ENCODE measurements at regions not wholly inside any gene's neighbourhood (a gene's known extent, or its start where the extent isn't known, plus 50 kb on each side); places are given as distances from the start of the nearest gene placed in this dataset.

DNA sequence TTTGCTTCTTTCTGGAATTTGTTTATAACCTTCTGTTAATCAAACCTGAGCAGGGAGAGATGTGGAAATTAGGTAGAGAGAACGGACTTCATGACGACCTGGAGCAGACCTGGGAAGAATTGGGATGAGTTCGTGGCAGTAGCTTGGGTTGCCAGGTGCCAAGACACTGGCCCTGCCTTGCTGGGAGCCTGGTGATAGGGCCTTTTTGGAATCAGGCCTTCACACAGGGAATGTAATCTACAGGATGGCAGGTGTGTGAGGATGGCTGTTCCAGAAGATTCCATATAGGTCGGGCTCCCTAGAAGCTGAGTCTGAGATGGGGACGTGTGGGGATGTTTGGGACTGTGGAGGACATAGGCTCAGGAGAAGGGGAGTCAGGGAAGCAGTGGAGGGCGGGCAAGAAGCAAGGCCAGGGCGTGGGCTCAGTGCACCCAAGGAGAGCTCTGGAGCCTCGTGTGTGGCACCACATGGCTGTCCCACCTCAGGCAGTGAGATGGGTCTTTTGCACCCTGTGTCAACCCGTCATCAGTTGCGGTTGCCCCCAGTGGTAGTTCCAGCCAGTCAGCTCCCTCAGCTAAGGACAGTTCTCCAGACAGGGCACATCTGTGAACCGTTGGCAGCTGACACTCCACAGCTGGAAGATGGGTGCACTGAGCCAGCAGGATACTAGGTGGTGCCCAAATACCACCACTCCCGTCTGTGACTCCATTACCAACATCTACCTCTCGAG lies 395.9 kb downstream of the MATN1 start (continued):
- TF ChIP-seq, protein P1, sequence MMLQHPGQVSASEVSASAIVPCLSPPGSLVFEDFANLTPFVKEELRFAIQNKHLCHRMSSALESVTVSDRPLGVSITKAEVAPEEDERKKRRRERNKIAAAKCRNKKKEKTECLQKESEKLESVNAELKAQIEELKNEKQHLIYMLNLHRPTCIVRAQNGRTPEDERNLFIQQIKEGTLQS (IDR thresholded peaks at IDR 0.05) = no peak
- no peak for TF ChIP-seq SP1 (IDR thresholded peaks at IDR 0.05)
- TF ChIP-seq FOXA2 (IDR thresholded peaks at IDR 0.05) = no peak
- TF ChIP-seq TAF1 (conservative IDR thresholded peaks at IDR 0.05) = no peak
- no peak for TF ChIP-seq GABPA (IDR thresholded peaks at IDR 0.05 in 1 of 2, conservative IDR thresholded peaks at IDR 0.05 in 1 of 2)

DNA sequence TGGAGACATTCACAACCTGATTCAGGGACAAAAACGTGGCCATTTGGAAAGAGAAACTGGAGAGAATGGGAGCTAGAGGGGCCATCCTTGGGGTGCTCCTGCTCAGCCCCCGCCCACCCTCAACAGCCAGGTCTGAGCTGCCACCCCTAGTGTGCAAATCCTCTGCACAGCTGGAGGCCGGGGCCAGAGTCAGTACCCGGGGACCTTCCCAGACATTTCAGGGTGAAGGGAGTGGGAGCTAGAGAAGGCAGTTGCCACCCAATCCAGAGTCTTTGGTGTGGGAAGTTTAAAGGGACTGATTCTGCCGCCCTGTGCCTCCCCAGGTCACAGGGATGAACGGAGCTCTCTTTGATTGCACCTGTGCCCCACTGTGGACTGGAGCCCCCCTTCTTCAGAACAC lies 397.4 kb downstream of the MATN1 start:
- DNase-seq (ENCODE audit: low spot score) = peak; percentile 12
- Histone ChIP-seq H3K27ac (ENCODE audit: low read depth in 1 of 2, low read length in 2 of 2) (no peak overlapping the region), H3K9me3 (ENCODE audit: control insufficient read depth in 4 of 4, low read length in 3 of 4) (no peaks in the 10 kb centered on the region), H3K36me3 (ENCODE audit: control insufficient read depth in 4 of 4, insufficient read depth in 3 of 4, low read depth in 1 of 4, low read length in 3 of 4) (no peaks in the 10 kb centered on the region), H3K4me3 (ENCODE audit: low read depth in 1 of 3, low read length in 3 of 3) (no peak overlapping the region), H3K9ac (ENCODE audit: low read depth in 1 of 2, low read length in 2 of 2) (no peak overlapping the region), H3K27me3 (ENCODE audit: control insufficient read depth in 4 of 4, insufficient read depth in 4 of 4, low read length in 3 of 4) (peaks cover 0 to 7% (median 0%) of the 10 kb centered on the region in 4 donors), H3K4me1 (ENCODE audit: control insufficient read depth in 4 of 4, insufficient read depth in 4 of 4, low read length in 3 of 4) (no peaks in the 10 kb centered on the region)
- WGBS = 71% methylated on average over 6 of the region's 6 CpGs
- no peak for TF ChIP-seq EGR1 (IDR thresholded peaks at IDR 0.05; ENCODE audit: low read depth in 2 of 2)
- TF ChIP-seq, protein P1 (IDR thresholded peaks at IDR 0.05) = no peak
- TF ChIP-seq HNF4A (conservative IDR thresholded peaks at IDR 0.05) = no peak
- TF ChIP-seq, protein P2, sequence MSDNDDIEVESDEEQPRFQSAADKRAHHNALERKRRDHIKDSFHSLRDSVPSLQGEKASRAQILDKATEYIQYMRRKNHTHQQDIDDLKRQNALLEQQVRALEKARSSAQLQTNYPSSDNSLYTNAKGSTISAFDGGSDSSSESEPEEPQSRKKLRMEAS (IDR thresholded peaks at IDR 0.05) = no peak
- no peak for TF ChIP-seq YY1 (IDR thresholded peaks at IDR 0.05)
- TF ChIP-seq, protein P3, sequence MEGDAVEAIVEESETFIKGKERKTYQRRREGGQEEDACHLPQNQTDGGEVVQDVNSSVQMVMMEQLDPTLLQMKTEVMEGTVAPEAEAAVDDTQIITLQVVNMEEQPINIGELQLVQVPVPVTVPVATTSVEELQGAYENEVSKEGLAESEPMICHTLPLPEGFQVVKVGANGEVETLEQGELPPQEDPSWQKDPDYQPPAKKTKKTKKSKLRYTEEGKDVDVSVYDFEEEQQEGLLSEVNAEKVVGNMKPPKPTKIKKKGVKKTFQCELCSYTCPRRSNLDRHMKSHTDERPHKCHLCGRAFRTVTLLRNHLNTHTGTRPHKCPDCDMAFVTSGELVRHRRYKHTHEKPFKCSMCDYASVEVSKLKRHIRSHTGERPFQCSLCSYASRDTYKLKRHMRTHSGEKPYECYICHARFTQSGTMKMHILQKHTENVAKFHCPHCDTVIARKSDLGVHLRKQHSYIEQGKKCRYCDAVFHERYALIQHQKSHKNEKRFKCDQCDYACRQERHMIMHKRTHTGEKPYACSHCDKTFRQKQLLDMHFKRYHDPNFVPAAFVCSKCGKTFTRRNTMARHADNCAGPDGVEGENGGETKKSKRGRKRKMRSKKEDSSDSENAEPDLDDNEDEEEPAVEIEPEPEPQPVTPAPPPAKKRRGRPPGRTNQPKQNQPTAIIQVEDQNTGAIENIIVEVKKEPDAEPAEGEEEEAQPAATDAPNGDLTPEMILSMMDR (IDR thresholded peaks at IDR 0.05; ENCODE audit: low read depth, low read length, missing input control) = no peak
- no peak for TF ChIP-seq FOXA1 (IDR thresholded peaks at IDR 0.05)
- TF ChIP-seq, protein P4, sequence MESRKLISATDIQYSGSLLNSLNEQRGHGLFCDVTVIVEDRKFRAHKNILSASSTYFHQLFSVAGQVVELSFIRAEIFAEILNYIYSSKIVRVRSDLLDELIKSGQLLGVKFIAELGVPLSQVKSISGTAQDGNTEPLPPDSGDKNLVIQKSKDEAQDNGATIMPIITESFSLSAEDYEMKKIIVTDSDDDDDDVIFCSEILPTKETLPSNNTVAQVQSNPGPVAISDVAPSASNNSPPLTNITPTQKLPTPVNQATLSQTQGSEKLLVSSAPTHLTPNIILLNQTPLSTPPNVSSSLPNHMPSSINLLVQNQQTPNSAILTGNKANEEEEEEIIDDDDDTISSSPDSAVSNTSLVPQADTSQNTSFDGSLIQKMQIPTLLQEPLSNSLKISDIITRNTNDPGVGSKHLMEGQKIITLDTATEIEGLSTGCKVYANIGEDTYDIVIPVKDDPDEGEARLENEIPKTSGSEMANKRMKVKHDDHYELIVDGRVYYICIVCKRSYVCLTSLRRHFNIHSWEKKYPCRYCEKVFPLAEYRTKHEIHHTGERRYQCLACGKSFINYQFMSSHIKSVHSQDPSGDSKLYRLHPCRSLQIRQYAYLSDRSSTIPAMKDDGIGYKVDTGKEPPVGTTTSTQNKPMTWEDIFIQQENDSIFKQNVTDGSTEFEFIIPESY (IDR thresholded peaks at IDR 0.05) = no peak
- TF ChIP-seq HNF4G (IDR thresholded peaks at IDR 0.05) = no peak
- TF ChIP-seq SP1 (IDR thresholded peaks at IDR 0.05) = no peak
- no peak for TF ChIP-seq RAD21 (IDR thresholded peaks at IDR 0.05)
- no peak for TF ChIP-seq FOXA2 (IDR thresholded peaks at IDR 0.05)
- TF ChIP-seq NR2F2 (IDR thresholded peaks at IDR 0.05) = no peak
- TF ChIP-seq JUND (IDR thresholded peaks at IDR 0.05) = no peak
- no peak for TF ChIP-seq GABPA (IDR thresholded peaks at IDR 0.05 in 1 of 2, conservative IDR thresholded peaks at IDR 0.05 in 1 of 2)
- TF ChIP-seq TAF1 (conservative IDR thresholded peaks at IDR 0.05) = no peak
- TF ChIP-seq, protein P5, sequence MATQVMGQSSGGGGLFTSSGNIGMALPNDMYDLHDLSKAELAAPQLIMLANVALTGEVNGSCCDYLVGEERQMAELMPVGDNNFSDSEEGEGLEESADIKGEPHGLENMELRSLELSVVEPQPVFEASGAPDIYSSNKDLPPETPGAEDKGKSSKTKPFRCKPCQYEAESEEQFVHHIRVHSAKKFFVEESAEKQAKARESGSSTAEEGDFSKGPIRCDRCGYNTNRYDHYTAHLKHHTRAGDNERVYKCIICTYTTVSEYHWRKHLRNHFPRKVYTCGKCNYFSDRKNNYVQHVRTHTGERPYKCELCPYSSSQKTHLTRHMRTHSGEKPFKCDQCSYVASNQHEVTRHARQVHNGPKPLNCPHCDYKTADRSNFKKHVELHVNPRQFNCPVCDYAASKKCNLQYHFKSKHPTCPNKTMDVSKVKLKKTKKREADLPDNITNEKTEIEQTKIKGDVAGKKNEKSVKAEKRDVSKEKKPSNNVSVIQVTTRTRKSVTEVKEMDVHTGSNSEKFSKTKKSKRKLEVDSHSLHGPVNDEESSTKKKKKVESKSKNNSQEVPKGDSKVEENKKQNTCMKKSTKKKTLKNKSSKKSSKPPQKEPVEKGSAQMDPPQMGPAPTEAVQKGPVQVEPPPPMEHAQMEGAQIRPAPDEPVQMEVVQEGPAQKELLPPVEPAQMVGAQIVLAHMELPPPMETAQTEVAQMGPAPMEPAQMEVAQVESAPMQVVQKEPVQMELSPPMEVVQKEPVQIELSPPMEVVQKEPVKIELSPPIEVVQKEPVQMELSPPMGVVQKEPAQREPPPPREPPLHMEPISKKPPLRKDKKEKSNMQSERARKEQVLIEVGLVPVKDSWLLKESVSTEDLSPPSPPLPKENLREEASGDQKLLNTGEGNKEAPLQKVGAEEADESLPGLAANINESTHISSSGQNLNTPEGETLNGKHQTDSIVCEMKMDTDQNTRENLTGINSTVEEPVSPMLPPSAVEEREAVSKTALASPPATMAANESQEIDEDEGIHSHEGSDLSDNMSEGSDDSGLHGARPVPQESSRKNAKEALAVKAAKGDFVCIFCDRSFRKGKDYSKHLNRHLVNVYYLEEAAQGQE (IDR thresholded peaks at IDR 0.05) = no peak
- TF ChIP-seq RXRA (IDR thresholded peaks at IDR 0.05) = no peak
